Liver (tissue), 3 donors: ENCODE measurements at regions not wholly inside any gene's neighbourhood (a gene's known extent, or its start where the extent isn't known, plus 50 kb on each side); places are given as distances from the start of the nearest gene placed in this dataset.

Experiments used
- EGR1 ChIP-seq, 2 donors: IDR thresholded peaks; 2 replicates each; pipeline ENCODE4 v1.6.1; 2016 to 2018; ENCODE audit warnings: antibody characterized with exemption in 2 of 2, low read depth in 2 of 2
- FOXA1 ChIP-seq: IDR thresholded peaks from 2 replicates; pipeline ENCODE4 v1.6.1; 2016; ENCODE audit warnings: antibody characterized with exemption
- HNF4G ChIP-seq: IDR thresholded peaks from 2 replicates; pipeline ENCODE4 v1.6.1; 2016; ENCODE audit warnings: antibody characterized with exemption
- MAX ChIP-seq: IDR thresholded peaks from 2 replicates; pipeline ENCODE4 v1.6.1; 2016; ENCODE audit warnings: antibody characterized with exemption
- RAD21 ChIP-seq, 2 donors: IDR thresholded peaks; 2 replicates each; pipeline ENCODE4 v1.6.1; 2016; ENCODE audit warnings: antibody characterized with exemption in 2 of 2, mild to moderate bottlenecking in 2 of 2
- SP1 ChIP-seq: IDR thresholded peaks from 2 replicates; pipeline ENCODE4 v1.6.1; 2018; ENCODE audit warnings: antibody characterized with exemption, mild to moderate bottlenecking
- TAF1 ChIP-seq: conservative IDR thresholded peaks from 2 replicates; pipeline ENCODE4 v1.6.1; 2016; ENCODE audit warnings: antibody characterized with exemption, mild to moderate bottlenecking
- YY1 ChIP-seq: IDR thresholded peaks from 2 replicates; pipeline ENCODE4 v1.6.1; 2016; ENCODE audit warnings: antibody characterized with exemption, mild to moderate bottlenecking
- TF ChIP-seq, protein P1 (sequence below): fragments of 150-350 bp; IDR thresholded peaks from 2 replicates; pipeline ENCODE4 v1.5.1; 2017; ENCODE audit warnings: improper control_type of control experiment, low read depth, low read length; ENCODE audit not compliant: missing input control
- TF ChIP-seq, protein P2 (sequence below): IDR thresholded peaks from 2 replicates; pipeline ENCODE4 v1.6.1; 2016; ENCODE audit warnings: antibody characterized with exemption, mild to moderate bottlenecking
- TF ChIP-seq, protein P3 (sequence below): IDR thresholded peaks from 2 replicates; pipeline ENCODE4 v1.6.1; 2016; ENCODE audit warnings: antibody characterized with exemption
- donor health status: healthy.
- donor health status: healthy.

DNA sequence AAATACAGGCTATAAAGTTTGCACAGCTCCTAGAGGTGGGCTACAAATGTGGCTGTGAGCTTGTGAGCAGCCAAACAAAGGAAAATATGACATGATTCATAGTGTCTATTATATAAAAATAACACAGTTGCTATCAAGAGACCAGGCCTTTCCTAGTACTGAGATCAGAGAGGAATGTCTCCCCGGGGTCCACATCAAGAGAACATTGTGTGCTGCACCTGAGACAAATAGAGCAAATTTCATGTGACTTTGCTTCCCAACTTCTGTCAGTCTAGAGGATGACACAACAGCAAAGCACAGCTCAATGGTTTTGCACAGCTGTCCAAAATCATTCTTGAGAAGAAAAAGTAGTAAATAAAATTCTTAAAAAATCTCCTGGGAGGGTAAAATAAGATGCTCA is 297.5 kb upstream of the PRKD1 start:
- TF ChIP-seq, protein P1, sequence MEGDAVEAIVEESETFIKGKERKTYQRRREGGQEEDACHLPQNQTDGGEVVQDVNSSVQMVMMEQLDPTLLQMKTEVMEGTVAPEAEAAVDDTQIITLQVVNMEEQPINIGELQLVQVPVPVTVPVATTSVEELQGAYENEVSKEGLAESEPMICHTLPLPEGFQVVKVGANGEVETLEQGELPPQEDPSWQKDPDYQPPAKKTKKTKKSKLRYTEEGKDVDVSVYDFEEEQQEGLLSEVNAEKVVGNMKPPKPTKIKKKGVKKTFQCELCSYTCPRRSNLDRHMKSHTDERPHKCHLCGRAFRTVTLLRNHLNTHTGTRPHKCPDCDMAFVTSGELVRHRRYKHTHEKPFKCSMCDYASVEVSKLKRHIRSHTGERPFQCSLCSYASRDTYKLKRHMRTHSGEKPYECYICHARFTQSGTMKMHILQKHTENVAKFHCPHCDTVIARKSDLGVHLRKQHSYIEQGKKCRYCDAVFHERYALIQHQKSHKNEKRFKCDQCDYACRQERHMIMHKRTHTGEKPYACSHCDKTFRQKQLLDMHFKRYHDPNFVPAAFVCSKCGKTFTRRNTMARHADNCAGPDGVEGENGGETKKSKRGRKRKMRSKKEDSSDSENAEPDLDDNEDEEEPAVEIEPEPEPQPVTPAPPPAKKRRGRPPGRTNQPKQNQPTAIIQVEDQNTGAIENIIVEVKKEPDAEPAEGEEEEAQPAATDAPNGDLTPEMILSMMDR, result no peak
- TF ChIP-seq YY1 (no peak), RAD21 (IDR thresholded peaks at IDR 0.05) (no peak), MAX (no peak), SP1 (no peak), TAF1 (no peak), EGR1 (IDR thresholded peaks at IDR 0.05; ENCODE audit: low read depth in 2 of 2) (no peak), FOXA1 (no peak), HNF4G (no peak)
- TF ChIP-seq, protein P2, sequence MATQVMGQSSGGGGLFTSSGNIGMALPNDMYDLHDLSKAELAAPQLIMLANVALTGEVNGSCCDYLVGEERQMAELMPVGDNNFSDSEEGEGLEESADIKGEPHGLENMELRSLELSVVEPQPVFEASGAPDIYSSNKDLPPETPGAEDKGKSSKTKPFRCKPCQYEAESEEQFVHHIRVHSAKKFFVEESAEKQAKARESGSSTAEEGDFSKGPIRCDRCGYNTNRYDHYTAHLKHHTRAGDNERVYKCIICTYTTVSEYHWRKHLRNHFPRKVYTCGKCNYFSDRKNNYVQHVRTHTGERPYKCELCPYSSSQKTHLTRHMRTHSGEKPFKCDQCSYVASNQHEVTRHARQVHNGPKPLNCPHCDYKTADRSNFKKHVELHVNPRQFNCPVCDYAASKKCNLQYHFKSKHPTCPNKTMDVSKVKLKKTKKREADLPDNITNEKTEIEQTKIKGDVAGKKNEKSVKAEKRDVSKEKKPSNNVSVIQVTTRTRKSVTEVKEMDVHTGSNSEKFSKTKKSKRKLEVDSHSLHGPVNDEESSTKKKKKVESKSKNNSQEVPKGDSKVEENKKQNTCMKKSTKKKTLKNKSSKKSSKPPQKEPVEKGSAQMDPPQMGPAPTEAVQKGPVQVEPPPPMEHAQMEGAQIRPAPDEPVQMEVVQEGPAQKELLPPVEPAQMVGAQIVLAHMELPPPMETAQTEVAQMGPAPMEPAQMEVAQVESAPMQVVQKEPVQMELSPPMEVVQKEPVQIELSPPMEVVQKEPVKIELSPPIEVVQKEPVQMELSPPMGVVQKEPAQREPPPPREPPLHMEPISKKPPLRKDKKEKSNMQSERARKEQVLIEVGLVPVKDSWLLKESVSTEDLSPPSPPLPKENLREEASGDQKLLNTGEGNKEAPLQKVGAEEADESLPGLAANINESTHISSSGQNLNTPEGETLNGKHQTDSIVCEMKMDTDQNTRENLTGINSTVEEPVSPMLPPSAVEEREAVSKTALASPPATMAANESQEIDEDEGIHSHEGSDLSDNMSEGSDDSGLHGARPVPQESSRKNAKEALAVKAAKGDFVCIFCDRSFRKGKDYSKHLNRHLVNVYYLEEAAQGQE, result no peak
- TF ChIP-seq, protein P3, sequence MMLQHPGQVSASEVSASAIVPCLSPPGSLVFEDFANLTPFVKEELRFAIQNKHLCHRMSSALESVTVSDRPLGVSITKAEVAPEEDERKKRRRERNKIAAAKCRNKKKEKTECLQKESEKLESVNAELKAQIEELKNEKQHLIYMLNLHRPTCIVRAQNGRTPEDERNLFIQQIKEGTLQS, result no peak
